SKM-1 (cell line): ENCODE measurements at regions not wholly inside any gene's neighbourhood (a gene's known extent, or its start where the extent isn't known, plus 50 kb on each side); places are given as distances from the start of the nearest gene placed in this dataset.

Source experiments
- DNase-seq: peaks from one replicate; lab custom pipeline; 2025; ENCODE audit not compliant: unreplicated experiment; lab: John Stamatoyannopoulos, UW

DNA sequence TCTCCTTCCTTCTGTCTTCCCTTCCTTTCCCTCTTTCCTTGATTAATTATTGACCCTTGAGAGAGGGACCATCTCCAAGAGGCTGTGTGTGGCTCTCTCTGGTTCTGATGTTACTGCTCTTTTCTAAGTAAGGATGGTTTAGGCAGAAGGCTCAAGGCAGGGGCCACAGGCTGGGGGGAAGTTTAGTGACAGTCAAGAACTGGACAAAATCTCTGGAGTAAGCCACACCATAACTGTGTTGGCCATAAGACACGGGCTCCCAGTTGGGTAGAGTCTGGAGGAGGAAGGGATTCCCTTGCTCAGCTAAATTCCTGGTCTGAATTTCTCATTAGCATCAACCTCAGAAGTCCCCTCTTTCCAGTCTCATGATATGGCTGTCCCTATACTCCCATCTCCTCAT lies 74.7 kb downstream of the BUD13 start:
- no peak for DNase-seq

DNA sequence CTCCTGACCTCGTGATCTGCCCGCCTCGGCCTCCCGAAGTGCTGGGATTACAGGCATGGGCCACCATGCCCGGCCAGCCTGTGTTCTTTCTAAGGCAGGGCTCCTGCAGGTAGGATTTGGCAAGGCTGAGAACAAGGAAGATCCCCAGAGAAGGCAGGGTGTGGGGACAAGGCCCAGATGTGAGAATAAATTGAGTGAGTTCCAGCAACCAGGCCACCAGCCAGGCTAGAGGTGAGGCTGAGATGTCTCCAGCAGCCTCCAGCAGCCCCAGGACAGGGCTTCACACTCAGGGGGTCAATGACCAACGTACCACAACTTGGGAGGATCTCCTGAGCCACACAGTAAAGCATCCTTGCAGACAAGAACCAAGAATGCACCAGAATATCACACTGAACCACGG lies 75.1 kb downstream of the BUD13 start:
- no peak for DNase-seq

DNA sequence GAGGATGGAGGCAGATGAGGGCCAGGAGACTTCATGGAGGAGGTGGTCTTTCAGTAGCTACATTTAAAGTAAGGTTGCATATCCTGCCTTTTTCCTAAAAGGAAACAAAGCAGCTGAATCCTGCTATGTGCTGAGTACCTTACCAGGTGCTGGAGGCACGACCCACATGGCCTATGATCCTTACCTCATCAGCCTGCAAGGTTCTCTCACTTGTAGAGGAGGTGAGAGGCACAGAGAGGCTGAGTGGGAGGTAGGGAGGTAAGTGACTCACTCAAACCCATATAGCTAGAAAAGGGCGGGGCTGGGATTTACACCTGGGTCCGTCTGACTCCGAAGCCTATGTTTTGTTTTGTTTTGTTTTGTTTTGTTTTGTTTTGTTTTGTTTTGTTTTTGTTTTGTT lies 75.8 kb downstream of the BUD13 start:
- DNase-seq: no peak

DNA sequence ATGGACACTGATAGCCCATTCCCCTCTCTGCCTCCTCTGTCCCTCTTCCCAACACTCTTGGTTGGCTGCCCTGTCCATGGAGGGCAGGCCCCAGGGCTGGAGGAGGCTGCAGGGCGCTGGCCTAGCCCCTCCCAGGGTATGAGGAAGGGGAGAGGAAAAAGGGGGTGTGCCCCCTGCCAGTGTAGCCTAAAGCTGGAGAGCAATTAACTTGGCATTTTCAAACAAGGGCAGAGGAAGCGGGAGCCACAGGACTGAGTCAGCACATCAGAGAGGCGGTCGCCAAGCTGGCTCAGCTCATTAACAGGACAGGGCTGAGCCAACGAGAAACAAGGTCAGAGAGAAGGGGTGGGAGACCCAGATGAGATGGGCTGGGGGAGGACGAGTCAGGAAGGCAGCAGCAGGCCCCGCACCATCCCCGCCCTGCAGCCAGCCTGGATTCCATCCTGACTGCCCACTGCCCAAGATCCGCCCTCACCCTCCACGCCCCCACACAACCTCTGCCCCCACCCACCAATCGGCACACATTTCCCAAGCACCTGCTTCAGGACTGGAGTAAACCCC lies 76.3 kb downstream of the BUD13 start:
- DNase-seq: no peak

DNA sequence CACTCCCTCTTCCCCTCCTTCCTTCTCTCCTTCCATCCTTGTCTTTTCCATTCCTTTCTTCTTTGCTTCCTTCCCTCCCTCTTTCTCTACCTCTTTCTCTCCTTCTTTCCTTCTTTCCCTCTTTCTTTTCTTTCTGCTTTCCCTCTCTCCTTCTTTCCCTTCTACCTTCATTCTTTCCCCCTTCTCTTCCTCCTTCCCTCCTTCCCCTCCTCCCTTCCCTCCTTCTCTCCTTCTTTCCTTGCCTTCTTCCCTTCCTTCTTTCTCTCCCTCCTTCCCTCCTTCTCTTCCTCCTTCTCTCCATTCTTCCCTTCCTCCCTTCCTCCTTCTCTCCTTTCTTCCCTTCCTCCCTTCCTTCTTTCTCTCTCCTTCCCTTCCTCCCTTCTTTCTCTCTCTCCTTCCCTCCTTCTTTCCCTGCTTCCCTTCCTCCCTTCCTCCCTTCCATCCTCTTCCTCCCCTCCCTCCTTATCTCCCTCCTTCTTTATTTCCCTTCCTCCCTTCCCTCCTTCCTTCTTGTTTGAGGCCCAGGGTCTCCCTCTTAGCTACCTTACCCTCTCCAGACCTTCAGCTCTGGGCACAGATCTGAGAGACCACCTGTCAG lies 77.0 kb downstream of the BUD13 start:
- DNase-seq: no peak

DNA sequence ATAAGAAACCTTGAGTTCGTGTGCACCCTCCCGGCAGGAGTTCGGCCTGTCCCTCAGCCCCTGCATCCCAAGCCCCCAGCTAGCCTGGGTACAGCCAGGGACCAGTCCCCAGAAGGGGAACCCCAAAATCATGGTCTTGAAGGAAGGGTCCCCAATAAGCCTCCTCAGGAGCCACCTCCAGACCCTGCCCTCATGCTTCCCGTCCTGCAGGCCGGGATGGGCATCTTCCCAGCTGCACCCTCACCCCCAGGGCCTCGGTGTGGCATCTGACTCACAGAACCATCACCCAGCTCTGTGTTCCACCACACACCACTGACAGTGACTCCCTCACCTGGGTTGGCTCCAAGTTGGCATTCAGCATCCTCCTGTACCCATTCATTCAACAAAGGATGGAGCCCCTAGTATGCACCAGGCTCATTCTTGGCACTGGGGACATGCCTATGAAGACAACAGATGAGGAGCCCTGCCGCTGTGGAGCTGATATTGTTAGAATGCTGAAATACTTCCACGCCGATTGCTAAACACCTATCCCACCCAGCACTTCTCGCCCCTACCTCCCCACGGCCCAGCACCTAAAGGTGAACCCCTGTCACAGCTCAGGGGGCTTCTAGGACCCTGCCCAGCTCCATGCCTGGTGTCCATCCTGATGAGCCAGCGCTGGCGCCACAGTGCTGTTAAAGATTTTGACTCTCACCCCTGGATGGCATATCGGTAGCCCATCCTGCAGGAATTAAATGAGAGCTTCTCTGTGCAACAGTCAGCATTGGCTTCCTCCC lies 77.8 kb downstream of the BUD13 start:
- no peak for DNase-seq

DNA sequence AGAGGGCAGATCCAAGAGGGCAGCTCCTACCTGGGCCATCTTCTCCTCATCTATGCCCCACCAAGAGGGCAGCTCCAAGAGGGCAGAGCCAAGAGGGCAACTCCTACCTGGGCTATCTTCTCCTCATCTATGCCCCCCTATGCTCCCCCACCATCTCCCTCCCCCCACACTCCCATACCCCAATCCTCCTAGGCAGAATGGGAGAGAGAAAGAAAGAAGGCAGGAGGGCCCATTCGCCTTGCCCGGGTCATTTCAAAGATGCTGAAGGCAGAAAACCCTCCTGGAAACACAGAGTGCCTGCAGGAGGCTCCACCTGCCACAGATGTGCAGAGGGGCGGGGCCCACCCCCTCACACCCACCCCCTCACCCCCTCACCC lies 78.5 kb downstream of the BUD13 start:
- no peak for DNase-seq

DNA sequence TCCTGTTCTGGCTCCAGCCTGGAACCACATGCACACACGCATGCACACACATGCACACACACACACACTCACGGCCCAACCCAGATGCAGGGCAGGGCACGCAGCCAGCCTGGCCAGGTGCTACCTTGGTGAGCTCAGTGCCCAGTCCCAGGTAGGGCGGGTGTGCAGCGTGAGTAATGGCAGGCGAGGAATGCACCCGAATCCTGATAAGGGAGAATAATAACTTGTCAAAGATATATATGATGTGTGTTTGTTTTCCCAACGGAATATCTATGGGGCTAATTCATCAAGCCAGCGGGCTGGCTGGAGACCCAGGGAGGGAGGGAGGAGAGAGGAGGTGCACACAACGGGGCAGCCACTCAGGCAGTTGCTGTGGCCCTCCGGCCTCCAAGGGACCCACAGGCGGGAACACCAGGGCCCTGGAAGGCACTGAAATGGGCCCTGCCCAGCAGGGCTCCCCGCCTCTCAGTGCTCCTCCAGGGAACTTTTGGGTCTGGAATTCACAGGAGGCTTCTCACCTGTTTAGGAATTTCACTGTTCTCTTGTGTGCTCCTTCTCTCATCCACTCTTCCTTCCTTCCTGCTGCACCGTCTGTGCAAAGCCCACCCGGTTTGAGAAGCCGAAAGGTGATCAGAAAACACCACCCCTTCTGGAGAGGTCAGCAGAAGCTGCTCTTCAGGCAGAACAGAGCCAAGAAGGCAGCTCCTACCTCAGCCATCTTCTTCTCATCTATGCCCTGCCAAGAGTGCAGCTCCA lies 79.0 kb downstream of the BUD13 start:
- DNase-seq: no peak

DNA sequence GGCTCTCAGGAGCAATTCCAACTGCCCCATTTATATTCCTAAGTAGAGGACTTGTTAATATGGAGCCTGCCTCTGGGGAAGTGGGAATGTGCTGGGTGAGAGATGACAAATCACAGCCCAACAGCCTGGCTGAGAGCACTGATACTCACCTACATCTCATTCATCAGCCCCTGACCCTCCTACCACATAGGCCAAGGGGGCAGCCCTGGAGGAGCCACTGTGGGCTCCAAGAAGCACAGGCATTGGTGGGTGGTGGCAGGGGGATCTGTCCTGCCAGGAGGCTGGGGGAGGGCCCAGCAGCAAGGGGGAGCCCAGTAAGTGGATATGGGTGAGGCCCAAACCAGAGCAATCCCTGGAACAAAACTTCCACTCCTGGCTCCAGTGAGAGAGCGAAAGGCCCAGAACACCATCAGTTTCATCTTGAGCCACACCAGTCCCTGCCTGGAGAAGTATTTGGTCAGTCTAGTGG lies 79.7 kb downstream of the BUD13 start:
- no peak for DNase-seq

DNA sequence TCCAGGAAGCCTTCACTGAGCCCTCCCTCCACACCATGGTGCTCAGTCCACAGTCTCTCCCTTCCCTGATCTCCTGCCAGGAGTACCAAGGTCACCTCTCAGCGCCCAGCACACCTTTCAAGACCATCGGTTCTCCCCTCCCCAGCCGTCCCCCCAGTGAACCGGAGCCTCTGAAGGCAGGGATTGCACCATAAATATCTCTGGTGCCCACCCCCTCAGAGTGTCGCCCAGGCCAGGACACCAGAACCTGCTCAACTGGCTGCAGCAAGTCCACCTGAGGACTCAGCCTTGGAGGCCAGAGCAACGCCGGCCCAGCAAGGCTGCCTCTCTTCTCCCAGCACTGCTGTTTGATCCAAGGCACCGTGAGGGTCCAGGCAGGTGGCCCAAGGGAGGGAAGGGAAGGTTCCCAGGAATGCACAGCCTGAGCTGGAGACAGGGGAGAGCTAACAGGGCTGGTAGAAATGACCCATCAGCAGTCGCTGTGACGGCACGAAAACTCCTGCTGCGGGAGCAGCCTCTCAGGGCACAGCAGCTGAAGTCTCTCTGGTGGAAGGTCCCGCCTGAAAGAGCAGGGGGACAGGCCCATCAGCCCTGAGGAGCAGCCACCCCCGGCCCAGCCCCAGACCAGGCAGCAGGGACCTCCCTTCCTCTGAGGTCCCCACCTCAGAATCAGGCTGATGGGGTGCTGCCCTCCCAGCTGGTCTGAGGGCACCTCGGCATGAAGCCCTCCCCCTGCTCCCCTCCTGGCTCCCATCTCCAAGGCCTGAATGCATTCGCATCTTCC lies 80.3 kb downstream of the BUD13 start:
- no peak for DNase-seq

DNA sequence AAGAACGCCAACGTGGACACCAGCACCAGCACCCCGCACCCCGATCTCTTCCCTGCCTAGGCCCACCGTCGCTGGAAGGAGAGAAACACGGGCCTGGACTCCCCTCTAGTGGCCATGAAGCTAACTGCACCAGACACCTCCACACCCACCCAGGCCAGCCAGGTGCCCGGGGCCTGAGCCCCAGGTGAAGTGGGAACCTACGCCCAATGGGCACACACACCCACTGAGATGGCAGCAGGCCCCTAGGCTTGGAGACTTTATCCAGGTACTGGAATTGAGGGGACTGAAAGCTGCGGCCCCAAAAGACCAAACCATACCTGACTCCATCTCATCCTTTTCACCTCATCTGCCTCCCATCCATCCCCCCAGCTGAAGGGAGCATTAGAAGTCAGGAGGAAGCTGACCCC lies 81.0 kb downstream of the BUD13 start:
- DNase-seq: peak; percentile 11

DNA sequence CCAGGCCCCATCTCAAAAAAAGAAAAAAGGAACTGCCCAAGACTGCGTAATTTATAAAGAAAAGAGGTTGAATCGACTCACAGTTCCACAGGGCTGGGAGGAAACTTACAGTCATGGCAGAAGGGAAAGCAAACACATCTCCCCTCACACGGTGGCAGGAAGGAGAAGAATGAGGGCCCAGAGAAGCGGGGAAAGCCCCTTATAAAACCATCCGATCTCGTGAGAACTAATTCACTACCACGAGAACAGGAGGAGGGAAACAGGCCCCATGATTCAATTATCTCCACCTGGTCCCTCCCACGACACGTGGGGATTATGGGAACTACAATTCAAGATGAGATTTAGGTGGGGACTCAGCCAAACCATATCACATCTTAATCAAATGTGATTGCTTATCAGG lies 82.2 kb downstream of the BUD13 start:
- DNase-seq: no peak

DNA sequence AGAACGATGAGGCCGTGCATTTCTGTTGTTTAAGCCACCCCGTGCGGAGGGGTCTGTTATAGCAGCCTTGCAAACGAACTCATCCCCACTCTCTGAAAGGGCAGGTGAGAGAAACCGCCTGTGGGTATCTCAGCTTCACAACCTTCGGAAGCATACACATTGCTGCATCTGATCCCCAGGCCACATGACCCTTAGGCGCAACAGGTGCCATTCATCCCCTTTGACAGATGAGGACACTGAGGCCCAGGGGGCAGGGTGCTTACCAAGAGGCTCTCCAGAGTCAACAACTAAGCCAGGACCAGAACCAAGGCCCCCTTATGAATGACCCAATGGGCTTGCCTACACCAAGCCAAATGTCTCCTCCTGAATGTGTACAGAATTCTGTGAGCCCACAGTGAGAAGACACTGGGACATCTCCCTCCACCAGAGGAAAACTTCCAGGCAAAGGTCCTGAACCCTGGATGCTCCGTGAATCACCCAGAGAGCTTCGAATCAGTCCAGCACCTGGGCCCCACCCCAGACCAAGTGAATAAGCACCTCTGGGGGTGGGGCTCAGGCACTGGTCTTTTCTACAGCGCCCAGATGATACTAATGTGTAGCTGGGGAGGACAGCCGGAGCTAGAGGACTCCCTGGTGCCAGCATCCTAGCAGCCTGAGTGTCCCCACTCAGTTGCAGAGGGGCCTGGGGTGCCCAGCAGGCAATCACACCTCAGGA lies 83.2 kb downstream of the BUD13 start:
- no peak for DNase-seq

DNA sequence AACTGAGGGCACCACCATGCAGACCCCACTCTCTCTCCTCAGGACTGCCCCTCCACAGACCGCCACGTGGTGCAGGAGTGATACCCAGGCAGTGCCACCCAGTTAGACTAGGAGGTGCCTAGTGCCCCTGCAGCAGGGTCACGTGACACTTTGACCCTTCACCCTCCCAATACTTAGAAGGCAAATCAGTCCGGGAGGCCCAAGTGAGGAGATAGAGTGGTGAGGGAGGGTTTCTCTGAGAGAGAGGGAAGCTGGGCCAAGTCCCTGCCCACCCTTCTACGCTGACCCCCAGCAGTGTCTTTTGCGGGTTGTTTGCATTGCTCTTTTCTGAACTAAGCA lies 84.6 kb downstream of the BUD13 start:
- no peak for DNase-seq

DNA sequence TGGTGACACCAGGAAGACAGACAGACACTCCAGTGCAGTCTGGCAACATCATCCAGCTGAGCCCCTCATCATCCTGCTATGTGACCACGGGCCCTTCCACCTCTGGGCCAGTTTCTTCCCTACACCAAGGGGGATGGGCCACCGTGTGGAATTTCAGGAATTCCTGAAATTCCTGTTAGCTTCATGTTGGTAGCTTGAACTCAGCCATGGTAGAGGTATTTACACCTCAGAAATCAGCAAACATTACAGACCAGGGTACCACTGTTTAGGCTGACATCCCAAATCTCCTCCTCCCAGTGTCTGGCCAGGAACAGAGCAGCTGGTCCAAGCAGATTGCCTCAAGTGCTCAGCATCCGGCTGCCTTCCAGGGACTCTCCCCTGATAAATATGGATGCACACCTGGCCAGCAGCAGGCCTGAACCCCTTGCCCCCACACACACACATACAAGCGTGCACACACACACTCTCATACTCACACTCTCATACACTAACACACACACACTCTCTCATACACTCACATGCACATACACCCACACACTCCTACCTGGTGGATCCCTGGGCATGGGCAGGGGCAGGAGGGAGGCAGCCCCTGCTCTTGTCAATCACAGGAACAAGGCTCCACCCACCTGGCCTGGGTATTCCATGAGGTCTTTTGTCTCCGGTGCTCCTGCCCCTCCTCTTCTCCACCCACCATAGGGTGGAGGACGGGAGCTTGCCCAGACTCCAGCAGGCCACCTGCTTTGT lies 85.2 kb downstream of the BUD13 start:
- DNase-seq: no peak

DNA sequence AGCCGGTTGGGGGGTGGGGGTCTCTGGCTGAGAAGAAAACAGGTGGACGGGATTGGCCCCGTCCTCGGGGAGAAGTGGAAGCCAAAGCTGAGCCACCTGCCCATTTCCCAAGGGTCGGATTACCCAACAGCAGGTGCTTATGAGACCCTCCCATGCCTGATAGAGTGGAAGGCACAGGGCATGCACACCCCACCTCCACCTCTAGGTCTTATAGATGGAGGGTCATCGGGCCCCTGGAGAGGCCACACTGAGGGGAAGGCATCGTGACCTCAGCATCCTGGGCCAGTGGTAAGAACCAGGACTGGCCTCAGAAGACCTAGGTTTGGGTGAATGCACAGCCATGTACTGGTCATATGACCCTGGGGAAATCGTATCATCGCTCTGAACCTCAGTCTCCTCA lies 85.9 kb downstream of the BUD13 start:
- DNase-seq: no peak

DNA sequence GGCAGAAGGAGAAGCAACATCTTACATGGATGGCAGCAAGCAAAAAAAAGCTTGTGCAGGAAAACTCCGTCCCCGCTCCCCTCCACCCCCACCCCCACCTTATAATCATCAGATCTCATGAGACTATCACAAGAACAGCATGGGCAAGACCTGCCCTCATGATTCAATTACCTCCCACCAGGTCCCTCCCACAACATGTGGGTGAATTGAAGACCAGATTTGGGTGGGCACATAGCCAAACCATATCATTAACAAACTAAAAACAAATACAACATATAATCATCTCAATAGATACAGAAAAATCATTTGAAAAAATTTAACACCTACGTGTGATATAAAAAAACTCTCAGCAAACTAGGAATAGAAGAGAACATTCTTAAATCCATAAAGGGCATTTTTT lies 88.8 kb downstream of the BUD13 start:
- no peak for DNase-seq

DNA sequence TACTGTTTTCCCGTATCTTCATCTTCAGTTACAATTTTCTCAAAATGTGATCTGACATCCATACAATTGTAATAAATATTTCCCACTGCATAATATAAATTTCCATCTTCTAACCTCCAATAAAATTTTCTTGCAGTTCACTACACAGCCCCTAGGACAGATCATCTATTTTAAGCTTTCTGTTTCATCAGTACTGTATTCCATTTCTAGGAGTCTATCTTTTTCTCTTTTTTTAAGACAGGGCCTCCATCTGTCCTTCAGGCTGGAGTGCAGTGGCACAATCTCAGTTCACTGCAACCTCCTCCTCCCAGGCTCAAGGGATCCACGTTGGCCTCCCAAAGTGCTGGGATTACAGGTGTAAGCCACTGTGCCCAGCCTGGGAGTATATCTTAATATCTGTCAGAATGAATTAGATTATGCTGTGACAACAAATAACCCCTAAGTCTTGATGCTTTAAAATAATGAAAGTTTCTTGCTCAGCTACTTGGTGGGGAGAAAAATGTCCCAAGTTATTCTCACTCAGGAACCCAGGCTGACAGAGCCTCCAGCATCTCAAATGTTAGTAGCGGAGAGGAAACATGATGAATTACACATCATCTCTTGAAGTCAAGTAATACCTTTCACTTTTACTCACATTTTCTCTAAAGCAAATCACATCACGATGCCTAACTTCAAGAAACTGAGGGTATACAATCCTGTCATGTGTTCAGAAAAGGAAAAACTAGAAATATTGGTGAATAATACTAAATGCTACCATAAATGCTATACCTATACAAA lies 92.2 kb downstream of the BUD13 start:
- no peak for DNase-seq

DNA sequence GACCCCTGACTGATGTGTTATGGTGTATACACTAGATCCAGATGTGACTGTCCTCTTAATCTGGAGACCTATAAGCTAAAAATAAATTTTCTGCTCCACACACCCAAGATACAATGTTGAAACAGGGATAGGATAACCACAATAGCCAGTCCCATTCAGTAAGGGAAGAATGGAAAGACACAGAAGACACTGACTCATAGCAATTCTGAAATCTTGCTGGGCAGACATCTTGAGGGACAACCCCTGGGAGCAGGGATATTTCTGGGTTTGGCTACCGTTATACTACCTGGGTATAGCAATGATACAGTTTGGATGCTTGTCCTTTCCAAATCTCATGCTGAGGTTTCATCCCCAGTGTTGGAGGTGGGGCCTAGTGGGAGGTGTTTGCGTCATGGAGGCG lies 93.9 kb downstream of the BUD13 start:
- DNase-seq: no peak
